ENCODE measurements at regions not wholly inside any gene's neighbourhood (a gene's known extent, or its start where the extent isn't known, plus 50 kb on each side); places are given as distances from the start of the nearest gene placed in this dataset.

DNA sequence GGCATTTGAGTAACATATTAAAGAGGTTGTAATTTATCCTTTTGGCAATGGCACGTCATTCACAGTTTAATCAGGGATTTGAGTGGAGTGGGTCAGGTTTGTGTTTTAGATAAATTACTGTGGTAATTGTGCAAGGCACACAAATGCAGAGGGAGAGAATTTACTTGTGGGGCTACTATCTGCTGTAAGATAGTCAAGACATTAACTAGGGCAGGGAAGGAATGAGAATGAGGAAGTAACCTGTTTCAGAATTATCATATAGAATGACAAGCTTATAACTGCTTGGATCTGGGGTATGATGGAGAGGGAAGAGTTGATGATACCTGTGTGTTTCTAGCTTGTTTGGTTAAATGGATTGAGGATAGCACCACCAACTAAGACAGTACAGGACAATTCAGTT is 58.9 kb upstream of the ZSWIM2 start:
- Histone ChIP-seq H3K56ac (ENCODE audit: extremely low read depth, insufficient read depth, low read length) (no peak overlapping the region), H4K20me1 (ENCODE audit: insufficient read depth, low read length) (no peaks in the 10 kb centered on the region), H3K4ac (ENCODE audit: low read depth, low read length) (no peak overlapping the region), H3K36me3 (ENCODE audit: control insufficient read depth, insufficient read depth, low read length) (no peaks in the 10 kb centered on the region), H2BK5ac (ENCODE audit: low read depth, low read length, poor library complexity, severe bottlenecking) (no peak overlapping the region), H3K23ac (ENCODE audit: low read depth, low read length) (no peak overlapping the region), H3K18ac (ENCODE audit: low read depth, low read length) (no peak overlapping the region), H4K5ac (ENCODE audit: low read depth, low read length) (no peak overlapping the region), H2BK120ac (ENCODE audit: low read depth, low read length) (no peak overlapping the region), H3K14ac (replicated peaks; ENCODE audit: low read depth, low read length) (no peak overlapping the region), H3K27me3 (ENCODE audit: control insufficient read depth, insufficient read depth, low read length) (no peaks in the 10 kb centered on the region), H2AFZ (replicated peaks; ENCODE audit: low read length, poor library complexity) (no peak overlapping the region), H4K91ac (ENCODE audit: insufficient read depth, low read depth, low read length) (no peak overlapping the region), H3K4me1 (ENCODE audit: control insufficient read depth, insufficient read depth, low read length) (no peaks in the 10 kb centered on the region), H3K27ac (ENCODE audit: insufficient read depth, low read length) (no peak overlapping the region), H3K9me3 (ENCODE audit: control insufficient read depth, insufficient read depth, low read length) (no peaks in the 10 kb centered on the region), H2AK9ac (replicated peaks; ENCODE audit: low read depth, low read length, poor library complexity) (no peak overlapping the region), H2BK15ac (ENCODE audit: low read depth, low read length) (no peak overlapping the region), H3K9me1 (ENCODE audit: insufficient read depth, low read length) (no peaks in the 10 kb centered on the region), H3K9ac (ENCODE audit: low read depth, low read length) (no peak overlapping the region), H3K79me1 (ENCODE audit: low read depth in 1 of 2, low read length in 2 of 2) (no peaks in the 10 kb centered on the region), H4K8ac (ENCODE audit: low read depth in 2 of 2, low read length in 2 of 2) (no peak overlapping the region), H2AK5ac (ENCODE audit: low read depth, low read length) (no peak overlapping the region), H2BK20ac (ENCODE audit: low read depth, low read length) (no peak overlapping the region), H3K4me3 (ENCODE audit: insufficient read depth, low read depth, low read length) (no peak overlapping the region), H3K4me2 (ENCODE audit: low read depth, low read length) (no peak overlapping the region)
- BruUV-seq (replicated peaks) = no TSS peak
- CTCF ChIA-PET = interaction anchor here (0.6 kb wide), 1 partner anchor 405 kb away, joined by 3 read pairs; no protein-coding TSS in a partner anchor
- WGBS, 2 experiments (ENCODE audit: extremely low coverage in 2 of 2, insufficient read length in 1 of 2) = 43% methylated on average over 1 of the region's 1 CpG; no CpG with 5 or more reads in 1 of the 2 experiments
- ATAC-seq (ENCODE audit: low read depth) = no peak
- POLR2A ChIA-PET (ENCODE audit: unreplicated experiment) = no interaction called here
- TF ChIP-seq SMC3 (IDR thresholded peaks at IDR 0.05; ENCODE audit: low read depth, low read length) (no peak), CEBPB (IDR thresholded peaks at IDR 0.05; ENCODE audit: low read depth, low read length) (no peak), MXI1 (IDR thresholded peaks at IDR 0.05; ENCODE audit: borderline replicate concordance, low read depth, low read length) (no peak), FOS (IDR thresholded peaks at IDR 0.05; ENCODE audit: low read depth, low read length) (no peak), NFE2L2 (IDR thresholded peaks at IDR 0.05; ENCODE audit: low read depth, low read length) (no peak), MAFK (IDR thresholded peaks at IDR 0.05; ENCODE audit: low read depth, low read length) (no peak), CHD1 (IDR thresholded peaks at IDR 0.05; ENCODE audit: low read depth, low read length) (no peak), RCOR1 (IDR thresholded peaks at IDR 0.05; ENCODE audit: insufficient replicate concordance, low read length) (no peak), RFX5 (IDR thresholded peaks at IDR 0.05; ENCODE audit: low read depth, low read length) (no peak), BHLHE40 (IDR thresholded peaks at IDR 0.05; ENCODE audit: low read depth, low read length) (no peak), POLR2A (IDR thresholded peaks at IDR 0.05; ENCODE audit: low read depth, low read length) (no peak), MAZ (IDR thresholded peaks at IDR 0.05; ENCODE audit: borderline replicate concordance, low read depth, low read length) (no peak), RAD21 (IDR thresholded peaks at IDR 0.05; ENCODE audit: low read length) (no peak)
- TF ChIP-seq, protein P1, sequence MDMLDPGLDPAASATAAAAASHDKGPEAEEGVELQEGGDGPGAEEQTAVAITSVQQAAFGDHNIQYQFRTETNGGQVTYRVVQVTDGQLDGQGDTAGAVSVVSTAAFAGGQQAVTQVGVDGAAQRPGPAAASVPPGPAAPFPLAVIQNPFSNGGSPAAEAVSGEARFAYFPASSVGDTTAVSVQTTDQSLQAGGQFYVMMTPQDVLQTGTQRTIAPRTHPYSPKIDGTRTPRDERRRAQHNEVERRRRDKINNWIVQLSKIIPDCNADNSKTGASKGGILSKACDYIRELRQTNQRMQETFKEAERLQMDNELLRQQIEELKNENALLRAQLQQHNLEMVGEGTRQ (IDR thresholded peaks at IDR 0.05; ENCODE audit: low read depth, low read length) = no peak
- TF ChIP-seq, protein P2, sequence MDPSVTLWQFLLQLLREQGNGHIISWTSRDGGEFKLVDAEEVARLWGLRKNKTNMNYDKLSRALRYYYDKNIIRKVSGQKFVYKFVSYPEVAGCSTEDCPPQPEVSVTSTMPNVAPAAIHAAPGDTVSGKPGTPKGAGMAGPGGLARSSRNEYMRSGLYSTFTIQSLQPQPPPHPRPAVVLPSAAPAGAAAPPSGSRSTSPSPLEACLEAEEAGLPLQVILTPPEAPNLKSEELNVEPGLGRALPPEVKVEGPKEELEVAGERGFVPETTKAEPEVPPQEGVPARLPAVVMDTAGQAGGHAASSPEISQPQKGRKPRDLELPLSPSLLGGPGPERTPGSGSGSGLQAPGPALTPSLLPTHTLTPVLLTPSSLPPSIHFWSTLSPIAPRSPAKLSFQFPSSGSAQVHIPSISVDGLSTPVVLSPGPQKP (IDR thresholded peaks at IDR 0.05; ENCODE audit: borderline replicate concordance, low read depth, low read length) = no peak
- TF ChIP-seq, protein P3, sequence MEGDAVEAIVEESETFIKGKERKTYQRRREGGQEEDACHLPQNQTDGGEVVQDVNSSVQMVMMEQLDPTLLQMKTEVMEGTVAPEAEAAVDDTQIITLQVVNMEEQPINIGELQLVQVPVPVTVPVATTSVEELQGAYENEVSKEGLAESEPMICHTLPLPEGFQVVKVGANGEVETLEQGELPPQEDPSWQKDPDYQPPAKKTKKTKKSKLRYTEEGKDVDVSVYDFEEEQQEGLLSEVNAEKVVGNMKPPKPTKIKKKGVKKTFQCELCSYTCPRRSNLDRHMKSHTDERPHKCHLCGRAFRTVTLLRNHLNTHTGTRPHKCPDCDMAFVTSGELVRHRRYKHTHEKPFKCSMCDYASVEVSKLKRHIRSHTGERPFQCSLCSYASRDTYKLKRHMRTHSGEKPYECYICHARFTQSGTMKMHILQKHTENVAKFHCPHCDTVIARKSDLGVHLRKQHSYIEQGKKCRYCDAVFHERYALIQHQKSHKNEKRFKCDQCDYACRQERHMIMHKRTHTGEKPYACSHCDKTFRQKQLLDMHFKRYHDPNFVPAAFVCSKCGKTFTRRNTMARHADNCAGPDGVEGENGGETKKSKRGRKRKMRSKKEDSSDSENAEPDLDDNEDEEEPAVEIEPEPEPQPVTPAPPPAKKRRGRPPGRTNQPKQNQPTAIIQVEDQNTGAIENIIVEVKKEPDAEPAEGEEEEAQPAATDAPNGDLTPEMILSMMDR (conservative IDR thresholded peaks at IDR 0.05; ENCODE audit: low read depth, low read length) = no peak
- dilution Hi-C loops (cut with HindIII; ENCODE audit: low sequenced_read_pairs, unreplicated experiment) = no loop called here
- intact Hi-C loops (cut with micrococcal nuclease) = no loop called here
- in situ Hi-C loops (cut with MboI; ENCODE audit: low sequenced_read_pairs) = no loop called here
- DNase-seq = no peak
